Coronary artery (tissue), 2 donors: ENCODE measurements at regions not wholly inside any gene's neighbourhood (a gene's known extent, or its start where the extent isn't known, plus 50 kb on each side); places are given as distances from the start of the nearest gene placed in this dataset.

ENCODE experiments used
- DNase-seq: peaks from one replicate; pipeline ENCODE4 v3.0.0-alpha.2; 2017; ENCODE audit warnings: low spot score
- H3K27ac ChIP-seq, 2 donors: fragments of 200-600 bp; sonication (generic); one replicate each; pipeline ENCODE4 v1.5.1; 2016 to 2019
- H3K4me3 ChIP-seq: fragments of 200-600 bp; sonication (generic); 2 replicates; pipeline ENCODE4 v1.5.1; 2016; ENCODE audit warnings: mild to moderate bottlenecking, moderate library complexity
- TF ChIP-seq, protein P1 (sequence below): fragments of 200-600 bp; sonication (generic); IDR thresholded peaks from one replicate; pipeline ENCODE4 v1.5.1; 2019; ENCODE audit warnings: antibody characterized with exemption

DNA sequence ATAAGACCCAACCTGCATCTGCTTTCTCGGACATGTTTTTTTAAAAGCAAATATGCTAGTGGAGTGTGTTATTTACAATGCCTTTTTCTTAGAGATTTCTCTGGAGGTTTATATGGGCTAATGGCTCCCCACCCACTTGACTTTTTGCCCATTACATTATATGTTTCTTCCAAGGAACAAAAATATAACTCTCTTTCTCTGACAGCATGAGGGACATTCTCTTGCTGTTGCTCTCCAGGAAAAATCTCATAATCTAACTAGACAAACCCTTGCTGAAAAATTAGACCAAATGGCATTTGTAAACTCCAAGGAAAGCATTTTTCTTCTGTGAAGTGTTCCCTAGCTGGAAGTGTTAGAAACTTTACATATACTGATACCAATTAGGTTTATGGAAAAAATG, 213.7 kb downstream of the PRL start:
- TF ChIP-seq, protein P1, sequence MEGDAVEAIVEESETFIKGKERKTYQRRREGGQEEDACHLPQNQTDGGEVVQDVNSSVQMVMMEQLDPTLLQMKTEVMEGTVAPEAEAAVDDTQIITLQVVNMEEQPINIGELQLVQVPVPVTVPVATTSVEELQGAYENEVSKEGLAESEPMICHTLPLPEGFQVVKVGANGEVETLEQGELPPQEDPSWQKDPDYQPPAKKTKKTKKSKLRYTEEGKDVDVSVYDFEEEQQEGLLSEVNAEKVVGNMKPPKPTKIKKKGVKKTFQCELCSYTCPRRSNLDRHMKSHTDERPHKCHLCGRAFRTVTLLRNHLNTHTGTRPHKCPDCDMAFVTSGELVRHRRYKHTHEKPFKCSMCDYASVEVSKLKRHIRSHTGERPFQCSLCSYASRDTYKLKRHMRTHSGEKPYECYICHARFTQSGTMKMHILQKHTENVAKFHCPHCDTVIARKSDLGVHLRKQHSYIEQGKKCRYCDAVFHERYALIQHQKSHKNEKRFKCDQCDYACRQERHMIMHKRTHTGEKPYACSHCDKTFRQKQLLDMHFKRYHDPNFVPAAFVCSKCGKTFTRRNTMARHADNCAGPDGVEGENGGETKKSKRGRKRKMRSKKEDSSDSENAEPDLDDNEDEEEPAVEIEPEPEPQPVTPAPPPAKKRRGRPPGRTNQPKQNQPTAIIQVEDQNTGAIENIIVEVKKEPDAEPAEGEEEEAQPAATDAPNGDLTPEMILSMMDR = no peak
- Histone ChIP-seq H3K27ac (no peak overlapping the region), H3K4me3 (no peak overlapping the region)
- no peak for DNase-seq

DNA sequence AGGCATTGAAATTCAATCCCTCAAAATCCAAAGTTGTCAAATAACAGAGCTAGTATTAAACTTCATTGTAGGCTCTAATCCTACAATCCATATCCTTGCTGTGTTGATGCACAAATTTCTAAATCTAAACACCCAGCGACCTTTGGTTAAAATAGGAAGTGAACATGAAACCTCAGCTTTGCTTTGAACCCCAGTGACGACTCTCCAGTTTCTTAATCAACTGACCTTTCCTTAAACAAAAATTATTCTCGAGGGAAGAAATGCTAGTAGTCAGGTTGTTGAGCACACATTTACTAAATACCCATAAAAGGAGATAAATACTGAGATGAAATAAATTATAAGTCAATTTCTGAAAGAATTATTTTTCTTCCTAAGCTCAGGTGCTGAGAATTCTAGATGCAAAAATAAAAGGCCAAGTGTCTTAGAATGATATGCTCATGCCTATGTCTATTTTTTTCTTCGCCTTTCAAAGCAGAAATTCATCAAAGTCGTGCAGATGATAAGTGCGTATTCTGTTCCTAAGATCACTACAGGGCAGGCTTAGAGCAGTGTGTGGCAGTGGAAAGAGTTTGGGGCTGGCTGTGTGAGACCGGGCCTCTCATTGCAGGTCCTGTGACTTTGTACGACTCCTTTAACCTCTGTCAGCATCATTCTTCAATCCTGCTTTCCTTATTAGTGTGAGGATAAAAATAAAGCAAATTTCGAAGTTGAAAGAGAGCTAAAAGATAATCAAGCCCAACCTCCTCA, 208.7 kb downstream of the PRL start:
- H3K4me3 ChIP-seq = no peak overlapping the region
- DNase-seq = no peak
- TF ChIP-seq, protein P1 = no peak
- H3K27ac ChIP-seq = no peak overlapping the region

- DNase-seq = no peak
- H3K4me3 ChIP-seq = no peak overlapping the region
- H3K27ac ChIP-seq = no peak overlapping the region
- TF ChIP-seq, protein P1 = no peak
These were observed 205.3 kb downstream of the PRL start for GRCh38 chr6:22091424-22091948.

GRCh38 chr6:22095836-22096235, 201.0 kb downstream of the PRL start:
- Histone ChIP-seq H3K27ac (no peak overlapping the region), H3K4me3 (no peak overlapping the region)
- TF ChIP-seq, protein P1 = no peak
- no peak for DNase-seq

GRCh38 chr6:22098601-22099031, 198.2 kb downstream of the PRL start:
- DNase-seq = no peak
- H3K4me3 ChIP-seq = no peak overlapping the region
- no peak overlapping the region for H3K27ac ChIP-seq
- TF ChIP-seq, protein P1 = no peak

DNA sequence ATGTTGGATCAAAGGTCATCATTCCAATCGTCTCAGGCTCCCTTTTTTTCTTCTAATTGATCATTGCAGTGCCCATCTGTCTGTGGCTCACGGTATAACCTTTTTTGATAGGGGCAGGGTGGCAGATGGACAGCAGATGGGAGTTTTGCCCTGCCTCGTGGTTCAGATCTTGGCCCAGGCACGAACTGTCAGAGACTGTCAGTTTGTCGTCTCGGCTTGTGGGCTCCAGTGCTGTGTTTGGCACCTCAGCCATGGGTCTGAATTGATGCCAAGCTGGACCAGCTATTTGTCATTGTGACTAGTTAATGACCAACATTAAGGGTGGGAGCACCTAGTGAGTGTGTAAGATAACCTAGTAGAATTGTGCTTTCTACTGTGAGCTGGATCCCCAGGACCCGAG, 197.6 kb downstream of the PRL start:
- TF ChIP-seq, protein P1 = no peak
- H3K27ac ChIP-seq = no peak overlapping the region
- no peak for DNase-seq
- no peak overlapping the region for H3K4me3 ChIP-seq

GRCh38 chr6:22099923-22100322, 196.9 kb downstream of the PRL start:
- no peak overlapping the region for H3K4me3 ChIP-seq
- no peak for DNase-seq

More at GRCh38 chr6:22099923-22100322, 196.9 kb downstream of the PRL start:
- TF ChIP-seq, protein P1 = no peak
- no peak overlapping the region for H3K27ac ChIP-seq
